ENCODE measurements at regions not wholly inside any gene's neighbourhood (a gene's known extent, or its start where the extent isn't known, plus 50 kb on each side); places are given as distances from the start of the nearest gene placed in this dataset.

DNA sequence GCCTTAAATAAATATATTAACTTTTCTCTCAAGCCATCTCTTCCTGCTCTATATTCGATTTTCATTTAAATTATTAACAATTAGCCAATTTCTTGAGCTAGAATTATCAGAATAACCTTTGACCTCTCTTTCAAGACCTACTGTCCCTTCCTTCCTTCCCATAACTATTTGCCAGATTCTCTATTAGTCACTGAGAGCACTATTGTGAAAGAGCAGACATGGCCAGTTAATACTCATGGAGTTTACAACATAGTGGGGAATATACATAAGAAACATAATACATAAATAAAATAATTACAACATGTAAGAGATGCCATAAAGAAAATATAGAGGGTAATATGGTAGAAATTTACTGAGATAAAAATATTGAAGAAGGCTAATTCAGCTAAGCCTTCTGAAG lies 72.1 kb upstream of the CHD1 start:
- no peaks in the 10 kb centered on the region for H3K9me3 ChIP-seq (ENCODE audit: control insufficient read depth, insufficient read depth, low read length)
- no peaks in the 10 kb centered on the region for H3K4me1 ChIP-seq (ENCODE audit: insufficient read depth, low read length)
- H3K36me3 ChIP-seq (ENCODE audit: insufficient read depth, low read length): no peaks in the 10 kb centered on the region
- H3K9ac ChIP-seq (ENCODE audit: low read depth, low read length): no peak overlapping the region

DNA sequence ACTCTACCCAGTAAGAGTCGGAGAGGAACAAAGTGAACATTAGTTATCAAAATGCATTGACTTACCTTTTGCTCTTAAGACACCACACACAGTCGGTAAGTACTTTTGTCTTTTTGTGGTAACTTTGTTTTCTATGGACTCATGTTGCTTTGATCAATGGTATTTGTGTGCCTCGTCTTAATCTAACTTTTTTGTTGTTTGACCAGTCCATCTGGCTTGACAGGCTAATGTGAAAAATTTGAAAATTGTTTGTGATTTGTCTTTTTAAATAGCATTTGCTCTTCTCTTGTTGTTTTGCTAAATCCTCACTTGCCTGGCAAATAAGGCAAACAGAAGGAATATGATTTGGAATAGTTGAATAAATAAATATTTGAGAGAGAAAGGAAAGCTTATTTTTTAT lies 71.4 kb upstream of the CHD1 start:
- no peaks in the 10 kb centered on the region for H3K9me3 ChIP-seq (ENCODE audit: control insufficient read depth, insufficient read depth, low read length)

GRCh38 chr5:98999631-99000030 lies 70.8 kb upstream of the CHD1 start:
- H3K36me3 ChIP-seq (ENCODE audit: insufficient read depth, low read length): no peaks in the 10 kb centered on the region
- H3K9ac ChIP-seq (ENCODE audit: low read depth, low read length): no peak overlapping the region
- H3K4me1 ChIP-seq (ENCODE audit: insufficient read depth, low read length): no peaks in the 10 kb centered on the region

More for the DNA sequence above, 71.4 kb upstream of the CHD1 start:
- Histone ChIP-seq H3K4me1 (ENCODE audit: insufficient read depth, low read length) (no peaks in the 10 kb centered on the region), H3K36me3 (ENCODE audit: insufficient read depth, low read length) (no peaks in the 10 kb centered on the region), H3K9ac (ENCODE audit: low read depth, low read length) (no peak overlapping the region)

GRCh38 chr5:98997000-98997399 lies 68.2 kb upstream of the CHD1 start:
- H3K9ac ChIP-seq (ENCODE audit: low read depth, low read length): no peak overlapping the region
- no peaks in the 10 kb centered on the region for H3K9me3 ChIP-seq (ENCODE audit: control insufficient read depth, insufficient read depth, low read length)
- no peaks in the 10 kb centered on the region for H3K36me3 ChIP-seq (ENCODE audit: insufficient read depth, low read length)
- H3K4me1 ChIP-seq (ENCODE audit: insufficient read depth, low read length): no peaks in the 10 kb centered on the region

More at GRCh38 chr5:98999631-99000030, 70.8 kb upstream of the CHD1 start:
- no peaks in the 10 kb centered on the region for H3K9me3 ChIP-seq (ENCODE audit: control insufficient read depth, insufficient read depth, low read length)

- no peak overlapping the region for H3K9ac ChIP-seq (ENCODE audit: low read depth, low read length)
- H3K4me1 ChIP-seq (ENCODE audit: insufficient read depth, low read length): no peaks in the 10 kb centered on the region
- no peaks in the 10 kb centered on the region for H3K9me3 ChIP-seq (ENCODE audit: control insufficient read depth, insufficient read depth, low read length)
- no peaks in the 10 kb centered on the region for H3K36me3 ChIP-seq (ENCODE audit: insufficient read depth, low read length)
These were observed 65.8 kb upstream of the CHD1 start for GRCh38 chr5:98994611-98995010.

DNA sequence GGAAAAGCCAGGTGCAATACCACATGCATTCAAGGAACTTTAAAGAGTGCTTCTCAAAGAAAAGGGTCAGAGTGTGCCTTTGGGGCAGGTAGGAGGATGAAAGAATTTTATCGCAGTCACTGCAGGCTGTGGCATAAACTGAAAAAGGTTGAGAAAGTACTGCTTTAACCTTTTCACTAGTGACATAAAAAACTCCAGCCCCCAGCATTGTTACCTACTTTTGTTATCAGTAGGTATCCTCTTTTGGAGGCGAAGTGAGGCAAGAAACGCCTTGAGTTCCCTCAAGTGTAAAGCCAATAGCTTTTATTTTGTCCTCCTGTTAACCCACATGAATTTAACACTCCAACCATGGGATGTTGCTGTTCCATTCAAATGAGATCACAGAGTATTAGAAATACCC lies 64.7 kb upstream of the CHD1 start:
- Histone ChIP-seq H3K9me3 (ENCODE audit: control insufficient read depth, insufficient read depth, low read length) (no peaks in the 10 kb centered on the region), H3K9ac (ENCODE audit: low read depth, low read length) (no peak overlapping the region), H3K4me1 (ENCODE audit: insufficient read depth, low read length) (no peaks in the 10 kb centered on the region), H3K36me3 (ENCODE audit: insufficient read depth, low read length) (no peaks in the 10 kb centered on the region)

- Histone ChIP-seq H3K4me1 (ENCODE audit: insufficient read depth, low read length) (no peaks in the 10 kb centered on the region), H3K9ac (ENCODE audit: low read depth, low read length) (no peak overlapping the region), H3K36me3 (ENCODE audit: insufficient read depth, low read length) (no peaks in the 10 kb centered on the region), H3K9me3 (ENCODE audit: control insufficient read depth, insufficient read depth, low read length) (no peaks in the 10 kb centered on the region)
These were observed 63.7 kb upstream of the CHD1 start for GRCh38 chr5:98992552-98992951.

GRCh38 chr5:98989727-98990126 lies 60.9 kb upstream of the CHD1 start:
- Histone ChIP-seq H3K9me3 (ENCODE audit: control insufficient read depth, insufficient read depth, low read length) (no peaks in the 10 kb centered on the region), H3K4me1 (ENCODE audit: insufficient read depth, low read length) (no peaks in the 10 kb centered on the region), H3K36me3 (ENCODE audit: insufficient read depth, low read length) (no peaks in the 10 kb centered on the region), H3K9ac (ENCODE audit: low read depth, low read length) (no peak overlapping the region)

- no peaks in the 10 kb centered on the region for H3K9me3 ChIP-seq (ENCODE audit: control insufficient read depth, insufficient read depth, low read length)
- no peaks in the 10 kb centered on the region for H3K36me3 ChIP-seq (ENCODE audit: insufficient read depth, low read length)
- no peak overlapping the region for H3K9ac ChIP-seq (ENCODE audit: low read depth, low read length)
- no peaks in the 10 kb centered on the region for H3K4me1 ChIP-seq (ENCODE audit: insufficient read depth, low read length)
These were observed 57.8 kb upstream of the CHD1 start for GRCh38 chr5:98986587-98986986.

DNA sequence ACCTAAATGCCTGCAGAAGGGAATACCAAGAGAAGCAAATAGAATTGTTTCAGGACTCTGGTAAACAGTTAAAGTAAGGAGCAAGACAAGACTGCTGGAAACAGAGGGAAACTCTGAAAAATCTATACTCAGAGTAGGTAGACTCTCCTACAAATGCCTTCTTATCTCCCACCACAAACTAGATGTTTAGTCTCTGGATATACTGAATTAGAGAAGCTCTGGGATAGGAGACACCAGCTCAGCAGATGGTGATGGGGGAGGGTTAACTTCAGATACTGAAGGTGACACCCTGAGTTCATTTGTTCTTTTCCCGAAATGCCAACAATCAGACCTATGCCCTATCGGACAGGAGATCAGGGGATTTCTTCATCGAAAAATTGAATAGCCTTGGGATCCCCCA lies 54.1 kb upstream of the CHD1 start:
- no peaks in the 10 kb centered on the region for H3K4me1 ChIP-seq (ENCODE audit: insufficient read depth, low read length)
- H3K36me3 ChIP-seq (ENCODE audit: insufficient read depth, low read length): no peaks in the 10 kb centered on the region
- H3K9me3 ChIP-seq (ENCODE audit: control insufficient read depth, insufficient read depth, low read length): no peaks in the 10 kb centered on the region
- no peak overlapping the region for H3K9ac ChIP-seq (ENCODE audit: low read depth, low read length)

Measured in ES-I3 (cell line).